Neural cell (in vitro differentiated cells): ENCODE measurements at regions not wholly inside any gene's neighbourhood (a gene's known extent, or its start where the extent isn't known, plus 50 kb on each side); places are given as distances from the start of the nearest gene placed in this dataset.

Source experiments
- H2AFZ ChIP-seq: fragments of 200-600, 300-800 bp; sonication (generic), shearing (Covaris generic); 2 replicates; pipeline ENCODE4 v1.6.0; 2014; ENCODE audit warnings: low read depth, mild to moderate bottlenecking, antibody characterized with exemption, low read length, moderate library complexity
- H3F3A ChIP-seq: fragments of 200-600 bp; shearing (Covaris generic); 2 replicates; pipeline ENCODE4 v1.6.1; 2016; ENCODE audit warnings: mild to moderate bottlenecking, moderate library complexity, mixed read lengths, antibody characterized with exemption, low read length; ENCODE audit not compliant: insufficient read depth, poor library complexity, severe bottlenecking
- H3K27ac ChIP-seq: fragments of 200-600, 300-800 bp; sonication (generic), shearing (Covaris generic); 2 replicates; pipeline ENCODE4 v1.5.1; 2014; ENCODE audit warnings: mild to moderate bottlenecking, low read length, moderate library complexity
- H3K27me3 ChIP-seq: fragments of 300-800, 200-600 bp; sonication (generic), shearing (Covaris generic); 2 replicates; pipeline ENCODE4 v1.6.0; 2014; ENCODE audit warnings: mild to moderate bottlenecking, low read depth, low read length, moderate library complexity; ENCODE audit not compliant: insufficient read depth
- H3K36me3 ChIP-seq: fragments of 300-800, 200-600 bp; sonication (generic), shearing (Covaris generic); 2 replicates; pipeline ENCODE4 v1.5.1; 2014; ENCODE audit warnings: mild to moderate bottlenecking, antibody characterized with exemption, low read length, moderate library complexity; ENCODE audit not compliant: insufficient read depth
- H3K4me2 ChIP-seq: fragments of 300-800, 200-600 bp; sonication (generic), shearing (Covaris generic); 2 replicates; pipeline ENCODE4 v1.6.0; 2014; ENCODE audit warnings: mild to moderate bottlenecking, low read length
- H3K4me3 ChIP-seq: fragments of 300-800, 200-600 bp; sonication (generic), shearing (Covaris generic); 2 replicates; pipeline ENCODE4 v1.5.1; 2014; ENCODE audit warnings: mild to moderate bottlenecking, low read length, moderate library complexity
- H3K79me2 ChIP-seq: fragments of 200-600 bp; shearing (Covaris generic); replicated peaks from 2 replicates; pipeline ENCODE4 v1.6.0; 2014; ENCODE audit warnings: mild to moderate bottlenecking, low read length, moderate library complexity; ENCODE audit not compliant: insufficient read depth
- H3K9ac ChIP-seq: fragments of 300-800, 200-600 bp; sonication (generic), shearing (Covaris generic); 2 replicates; pipeline ENCODE4 v1.6.1; 2016; ENCODE audit warnings: mild to moderate bottlenecking, low read length, mixed read lengths
- H3K9me2 ChIP-seq: fragments of 200-600 bp; shearing (Covaris generic); 2 replicates; pipeline ENCODE4 v1.6.1; 2016; ENCODE audit warnings: mild to moderate bottlenecking, low read length, mixed read lengths; ENCODE audit not compliant: insufficient read depth
- H3K9me3 ChIP-seq: fragments of 200-600, 300-800 bp; sonication (generic), shearing (Covaris generic); 2 replicates; pipeline ENCODE4 v1.6.1; 2016; ENCODE audit warnings: mild to moderate bottlenecking, mixed run types, low read length, moderate library complexity, mixed read lengths
- H4K20me1 ChIP-seq: fragments of 200-600 bp; shearing (Covaris generic); 2 replicates; pipeline ENCODE4 v1.6.1; 2016; ENCODE audit warnings: mild to moderate bottlenecking, mixed run types; ENCODE audit not compliant: insufficient read depth
- CTCF ChIP-seq: fragments of 450-650 bp; IDR thresholded peaks from 2 replicates; pipeline ENCODE4 v1.5.1; 2014; ENCODE audit warnings: antibody characterized with exemption, mild to moderate bottlenecking, moderate library complexity; ENCODE audit not compliant: poor library complexity, severe bottlenecking
- EP300 ChIP-seq: fragments of 450-650 bp; conservative IDR thresholded peaks from 2 replicates; pipeline ENCODE4 v1.6.1; 2014; ENCODE audit warnings: antibody characterized with exemption, mild to moderate bottlenecking, moderate library complexity; ENCODE audit not compliant: poor library complexity, severe bottlenecking
- EZH2 ChIP-seq: fragments of 200-600, 300-800 bp; shearing (Covaris generic), sonication (generic); IDR thresholded peaks from 2 replicates; pipeline ENCODE4 v1.6.1; 2014; ENCODE audit warnings: antibody characterized with exemption, low read length, borderline replicate concordance, mild to moderate bottlenecking; ENCODE audit not compliant: insufficient read depth, poor library complexity, severe bottlenecking
- MXI1 ChIP-seq: fragments of 450-650 bp; conservative IDR thresholded peaks from 2 replicates; pipeline ENCODE4 v1.6.1; 2014; ENCODE audit warnings: antibody characterized with exemption, mild to moderate bottlenecking; ENCODE audit not compliant: poor library complexity, severe bottlenecking
- POLR2AphosphoS5 ChIP-seq: IDR thresholded peaks from 2 replicates; pipeline ENCODE4 v1.6.1; 2012
- RAD21 ChIP-seq: fragments of 450-650 bp; conservative IDR thresholded peaks from 2 replicates; pipeline ENCODE4 v1.6.1; 2014; ENCODE audit warnings: antibody characterized with exemption, mild to moderate bottlenecking, moderate library complexity
- REST ChIP-seq: IDR thresholded peaks from 2 replicates; pipeline ENCODE4 v1.6.1; 2012; ENCODE audit warnings: borderline replicate concordance
- SMC3 ChIP-seq: fragments of 450-650 bp; conservative IDR thresholded peaks from 2 replicates; pipeline ENCODE4 v1.6.1; 2014; ENCODE audit warnings: antibody characterized with exemption, mild to moderate bottlenecking, moderate library complexity; ENCODE audit not compliant: poor library complexity
- TAF1 ChIP-seq: IDR thresholded peaks from 2 replicates; pipeline ENCODE4 v1.6.1; 2012; ENCODE audit warnings: low read depth

- H3K9me2 ChIP-seq, result no peaks in the 10 kb centered on the region
- no peaks in the 10 kb centered on the region for H4K20me1 ChIP-seq
- TF ChIP-seq EP300 (no peak), REST (no peak), POLR2AphosphoS5 (no peak), SMC3 (no peak), RAD21 (no peak), EZH2 (no peak), MXI1 (no peak), TAF1 (no peak), CTCF (no peak)
- H3F3A ChIP-seq, result no peaks in the 10 kb centered on the region
- H2AFZ ChIP-seq, result no peak overlapping the region
- no peaks in the 10 kb centered on the region for H3K9me3 ChIP-seq
- H3K9ac ChIP-seq, result no peak overlapping the region
- no peak overlapping the region for H3K4me3 ChIP-seq
- H3K36me3 ChIP-seq, result no peaks in the 10 kb centered on the region
- no peak overlapping the region for H3K4me2 ChIP-seq
- H3K27me3 ChIP-seq, result no peaks in the 10 kb centered on the region
- H3K79me2 ChIP-seq, result no peaks in the 10 kb centered on the region
- no peak overlapping the region for H3K27ac ChIP-seq
Observed at GRCh38 chr4:59838236-59838635, 1361.9 kb upstream of the ADGRL3 start.

GRCh38 chr4:59841698-59842097 is 1358.4 kb upstream of the ADGRL3 start:
- H4K20me1 ChIP-seq, result no peaks in the 10 kb centered on the region
- TF ChIP-seq REST (peak; percentile 89), MXI1 (no peak), EZH2 (no peak), CTCF (no peak), POLR2AphosphoS5 (peak; percentile 54), RAD21 (no peak), EP300 (peak; percentile 84), TAF1 (no peak)
- H3K27me3 ChIP-seq, result no peaks in the 10 kb centered on the region
- H3K9me2 ChIP-seq, result no peaks in the 10 kb centered on the region
- H3K4me3 ChIP-seq, result no peak overlapping the region
- no peaks in the 10 kb centered on the region for H3F3A ChIP-seq
- no peaks in the 10 kb centered on the region for H3K36me3 ChIP-seq
- H3K9me3 ChIP-seq, result no peaks in the 10 kb centered on the region
- H3K9ac ChIP-seq, result no peak overlapping the region
- no peak overlapping the region for H3K4me2 ChIP-seq
- H3K27ac ChIP-seq, result peak overlapping the region; percentile 66
- no peaks in the 10 kb centered on the region for H3K79me2 ChIP-seq
- no peak overlapping the region for H2AFZ ChIP-seq
